AG08396 (cell line): ENCODE measurements at regions not wholly inside any gene's neighbourhood (a gene's known extent, or its start where the extent isn't known, plus 50 kb on each side); places are given as distances from the start of the nearest gene placed in this dataset.

Experiments
- DNase-seq: peaks from one replicate; pipeline ENCODE4 v3.0.0; 2012; ENCODE audit warnings: low spot score, mixed read lengths

GRCh38 chr9:21564175-21564574 is 82.1 kb upstream of the IFNE start:
- DNase-seq: no peak

- DNase-seq: no peak
Measured at GRCh38 chr9:21565155-21565554, 83.0 kb upstream of the IFNE start.

GRCh38 chr9:21567926-21568325 is 85.8 kb upstream of the IFNE start:
- DNase-seq: no peak

- DNase-seq: no peak
Measured at GRCh38 chr9:21568484-21568883, 86.4 kb upstream of the IFNE start.

GRCh38 chr9:21569721-21570120 is 87.6 kb upstream of the IFNE start:
- no peak for DNase-seq

- DNase-seq: no peak
Measured at GRCh38 chr9:21570643-21571275, 88.6 kb upstream of the IFNE start.

- DNase-seq: no peak
Measured at GRCh38 chr9:21574261-21574660, 92.1 kb upstream of the IFNE start.

GRCh38 chr9:21576331-21577189 is 94.4 kb upstream of the IFNE start:
- peak; percentile 69 for DNase-seq

- no peak for DNase-seq
Measured at GRCh38 chr9:21579247-21579671, 97.1 kb upstream of the IFNE start.

- no peak for DNase-seq
Measured at GRCh38 chr9:21579743-21580142, 97.6 kb upstream of the IFNE start.

- no peak for DNase-seq
Measured at GRCh38 chr9:21580636-21581378, 98.7 kb upstream of the IFNE start.

- DNase-seq: no peak
Measured at GRCh38 chr9:21583628-21584377, 101.7 kb upstream of the IFNE start.

GRCh38 chr9:21584890-21585289 is 102.8 kb upstream of the IFNE start:
- no peak for DNase-seq

- no peak for DNase-seq
Measured at GRCh38 chr9:21585756-21586752, 103.9 kb upstream of the IFNE start.

GRCh38 chr9:21589344-21590056 is 107.4 kb upstream of the IFNE start:
- no peak for DNase-seq

GRCh38 chr9:21590058-21590996 is 108.2 kb upstream of the IFNE start:
- DNase-seq: no peak

GRCh38 chr9:21591221-21592062 is 109.3 kb upstream of the IFNE start:
- DNase-seq: peak; percentile 89

- DNase-seq: no peak
Measured at GRCh38 chr9:21592063-21592338, 109.9 kb upstream of the IFNE start.
